CD4-positive, alpha-beta memory T cell (primary cell): ENCODE measurements at regions not wholly inside any gene's neighbourhood (a gene's known extent, or its start where the extent isn't known, plus 50 kb on each side); places are given as distances from the start of the nearest gene placed in this dataset.

Experiments used
- CTCF ChIA-PET: fragments of 350-600 bp; sonication (Branson Sonifier 250); formaldehyde crosslinking; loops from one replicate; lab custom pipeline; 2021; ENCODE audit warnings: inconsistent platforms; ENCODE audit not compliant: partially characterized antibody; lab: Charles Lee
- POLR2A ChIA-PET: fragments of 350-600 bp; sonication (Branson Sonifier 250); formaldehyde crosslinking; loops from one replicate; lab custom pipeline; 2021; ENCODE audit not compliant: partially characterized antibody; lab: Charles Lee
- DNase-seq, 5 donors: peaks; one replicate each; pipeline versions ENCODE4 v3.0.0 to v3.0.0-alpha.2; 2020 to 2022; ENCODE audit warnings: mixed read lengths in 1 of 5
- H3K27ac ChIP-seq: one replicate; pipeline ENCODE4 v1.7.0; 2013; ENCODE audit warnings: low read depth, low read length
- H3K27me3 ChIP-seq: 2 replicates; pipeline ENCODE4 v1.7.0; 2013; ENCODE audit warnings: mild to moderate bottlenecking, low read length, moderate library complexity; ENCODE audit not compliant: insufficient read depth
- H3K36me3 ChIP-seq: 2 replicates; pipeline ENCODE4 v1.7.0; 2013; ENCODE audit warnings: mild to moderate bottlenecking, low read length, moderate library complexity; ENCODE audit not compliant: insufficient read depth
- H3K4me1 ChIP-seq: 2 replicates; pipeline ENCODE4 v1.7.0; 2013; ENCODE audit warnings: mild to moderate bottlenecking, low read length, moderate library complexity; ENCODE audit not compliant: insufficient read depth
- H3K4me3 ChIP-seq, 2 donors: one replicate each; pipeline ENCODE4 v1.7.0; 2013; ENCODE audit warnings: low read length in 2 of 2, mild to moderate bottlenecking in 1 of 2
- H3K9me3 ChIP-seq, 2 donors: one replicate each; pipeline ENCODE4 v1.7.0; 2013; ENCODE audit warnings: low read length in 2 of 2, control low read depth in 1 of 2; ENCODE audit not compliant: control insufficient read depth in 1 of 2
- H3K27ac Mint-ChIP-seq, 7 donors: one replicate each; pipeline ENCODE4 v1.8.0; 2020 to 2021; ENCODE audit warnings: mixed read lengths in 7 of 7, mild to moderate bottlenecking in 6 of 7, inconsistent platforms in 3 of 7, moderate library complexity in 3 of 7
- H3K27me3 Mint-ChIP-seq, 2 donors: one replicate each; pipeline ENCODE4 v1.8.0; 2020 to 2021; ENCODE audit warnings: mixed read lengths in 2 of 2
- H3K36me3 Mint-ChIP-seq, 2 donors: one replicate each; pipeline ENCODE4 v1.8.0; 2020 to 2021; ENCODE audit warnings: mixed read lengths in 2 of 2, inconsistent platforms in 1 of 2, mild to moderate bottlenecking in 1 of 2
- H3K4me1 Mint-ChIP-seq, 4 donors: one replicate each; pipeline ENCODE4 v1.8.0; 2020 to 2021; ENCODE audit warnings: mixed read lengths in 4 of 4, mild to moderate bottlenecking in 1 of 4
- H3K4me3 Mint-ChIP-seq, 8 donors: one replicate each; pipeline ENCODE4 v1.8.0; 2020 to 2021; ENCODE audit warnings: mixed read lengths in 8 of 8, mild to moderate bottlenecking in 7 of 8, moderate library complexity in 6 of 8, inconsistent platforms in 3 of 8
- H3K9me3 Mint-ChIP-seq, 8 donors: one replicate each; pipeline ENCODE4 v1.8.0; 2020 to 2021; ENCODE audit warnings: mixed read lengths in 8 of 8, mild to moderate bottlenecking in 5 of 8, inconsistent platforms in 3 of 8, moderate library complexity in 1 of 8
- intact Hi-C: fragments of 100-400 bp; cut with micrococcal nuclease; formaldehyde crosslinking; loops from one replicate; pipeline ENCODE4 v1.15.1; 2023

DNA sequence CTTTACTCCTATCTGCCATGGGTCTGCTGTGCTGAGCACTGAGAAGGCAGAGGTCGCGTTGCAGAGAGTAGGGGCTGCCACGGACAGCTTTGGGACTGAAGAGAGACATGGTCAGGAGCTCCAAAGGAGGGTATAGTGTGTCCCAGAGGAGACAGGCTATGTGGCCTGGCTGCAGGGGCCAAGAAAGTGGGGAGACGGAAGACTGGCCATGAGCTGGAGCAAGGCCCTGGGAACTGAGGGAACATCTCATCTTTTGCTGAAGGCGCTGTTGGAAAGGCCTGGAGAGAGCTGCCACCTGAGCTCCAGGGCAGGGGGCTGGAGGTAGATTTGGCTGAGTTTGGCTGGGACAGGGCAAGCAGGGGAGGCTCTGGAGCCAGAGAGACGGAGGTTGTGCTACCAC lies 55.8 kb upstream of the AJAP1 start:
- peaks cover 3 to 5% of the 10 kb centered on the region in 2 donors for H3K27me3 Mint-ChIP-seq

DNA sequence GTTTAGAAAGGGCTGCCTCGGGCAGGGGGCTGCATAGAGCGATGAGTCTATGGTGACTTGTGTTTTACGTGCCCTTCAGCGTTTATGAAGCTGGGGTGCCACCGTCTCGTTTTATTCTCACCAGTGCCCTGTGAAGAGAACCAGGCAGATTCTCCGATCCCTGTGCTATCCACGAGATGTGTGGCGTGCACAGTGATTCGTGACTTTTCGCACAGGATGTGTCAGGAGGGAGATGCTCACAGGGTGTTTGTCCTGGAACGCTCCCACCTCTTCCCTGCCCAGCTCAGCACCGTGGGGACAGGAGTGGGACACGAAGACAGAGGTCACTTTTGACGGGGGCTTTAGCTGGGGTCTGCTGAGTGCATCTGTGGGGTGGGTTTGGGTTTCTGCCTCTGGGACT lies 54.9 kb upstream of the AJAP1 start:
- Mint-ChIP-seq H3K4me3 (no peak overlapping the region), H3K27ac (no peak overlapping the region), H3K9me3 (peaks cover 0 to 5% (median 0%) of the 10 kb centered on the region in 8 donors), H3K36me3 (no peaks in the 10 kb centered on the region), H3K4me1 (peaks cover 0 to 2% (median under 1%) of the 10 kb centered on the region in 4 donors), H3K27me3 (peaks cover 4 to 11% of the 10 kb centered on the region in 2 donors)
- Histone ChIP-seq H3K36me3 (no peaks in the 10 kb centered on the region), H3K27ac (no peak overlapping the region), H3K4me3 (no peak overlapping the region), H3K27me3 (no peaks in the 10 kb centered on the region), H3K4me1 (no peaks in the 10 kb centered on the region), H3K9me3 (no peaks in the 10 kb centered on the region)
- ChIA-PET POLR2A (no interaction called here), CTCF (no interaction called here)
- DNase-seq, result no peak
- intact Hi-C loops, result no loop called here

More for the DNA sequence above, 55.8 kb upstream of the AJAP1 start:
- Mint-ChIP-seq H3K36me3 (no peaks in the 10 kb centered on the region), H3K4me3 (no peak overlapping the region), H3K27ac (no peak overlapping the region), H3K4me1 (peaks cover 0 to 2% (median under 1%) of the 10 kb centered on the region in 4 donors), H3K9me3 (peaks cover 0 to 5% (median 0%) of the 10 kb centered on the region in 8 donors)
- CTCF ChIA-PET, result no interaction called here
- intact Hi-C loops, result no loop called here
- no peaks in the 10 kb centered on the region for H3K9me3 ChIP-seq
- DNase-seq, result no peak
- POLR2A ChIA-PET, result no interaction called here
- no peaks in the 10 kb centered on the region for H3K4me1 ChIP-seq
- no peaks in the 10 kb centered on the region for H3K36me3 ChIP-seq
- no peak overlapping the region for H3K27ac ChIP-seq
- no peaks in the 10 kb centered on the region for H3K27me3 ChIP-seq
- no peak overlapping the region for H3K4me3 ChIP-seq

DNA sequence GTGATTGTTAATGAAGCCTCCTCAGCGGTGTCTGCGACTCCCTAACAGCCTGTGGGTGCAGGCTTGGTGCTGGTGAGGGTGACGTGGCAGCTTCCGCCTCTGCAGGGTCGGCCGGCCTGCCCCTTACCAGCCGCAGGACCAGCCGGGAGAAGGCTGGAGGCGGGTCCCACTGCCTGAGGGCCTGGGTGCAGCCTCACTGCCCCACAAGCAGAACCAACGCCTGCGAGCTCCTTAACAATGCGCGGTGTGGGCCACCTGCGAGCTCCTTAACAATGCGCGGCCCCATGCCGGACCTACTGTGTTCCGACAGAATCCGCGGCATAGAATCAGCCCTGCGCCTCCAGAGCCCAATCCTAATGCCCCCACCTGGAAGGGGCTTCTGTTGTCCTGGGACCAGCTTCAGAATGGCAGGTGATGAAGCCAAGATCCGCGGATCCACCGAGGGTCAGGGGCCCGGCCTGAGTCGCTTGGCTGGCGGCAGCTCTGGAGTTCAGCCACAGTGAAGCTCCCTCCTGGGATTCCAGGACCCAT lies 54.4 kb upstream of the AJAP1 start:
- CTCF ChIA-PET, result no interaction called here
- H3K9me3 ChIP-seq, result no peaks in the 10 kb centered on the region
- H3K27me3 ChIP-seq, result no peaks in the 10 kb centered on the region
- Mint-ChIP-seq H3K27me3 (peaks cover 4 to 11% of the 10 kb centered on the region in 2 donors), H3K27ac (no peak overlapping the region), H3K36me3 (no peaks in the 10 kb centered on the region), H3K4me3 (no peak overlapping the region), H3K4me1 (peaks cover 0 to 2% (median under 1%) of the 10 kb centered on the region in 4 donors), H3K9me3 (peaks cover 0 to 5% (median 0%) of the 10 kb centered on the region in 8 donors)
- no peaks in the 10 kb centered on the region for H3K36me3 ChIP-seq
- H3K4me3 ChIP-seq, result no peak overlapping the region
- POLR2A ChIA-PET, result no interaction called here
- intact Hi-C loops, result no loop called here
- no peak overlapping the region for H3K27ac ChIP-seq
- DNase-seq, result no peak
- no peaks in the 10 kb centered on the region for H3K4me1 ChIP-seq

DNA sequence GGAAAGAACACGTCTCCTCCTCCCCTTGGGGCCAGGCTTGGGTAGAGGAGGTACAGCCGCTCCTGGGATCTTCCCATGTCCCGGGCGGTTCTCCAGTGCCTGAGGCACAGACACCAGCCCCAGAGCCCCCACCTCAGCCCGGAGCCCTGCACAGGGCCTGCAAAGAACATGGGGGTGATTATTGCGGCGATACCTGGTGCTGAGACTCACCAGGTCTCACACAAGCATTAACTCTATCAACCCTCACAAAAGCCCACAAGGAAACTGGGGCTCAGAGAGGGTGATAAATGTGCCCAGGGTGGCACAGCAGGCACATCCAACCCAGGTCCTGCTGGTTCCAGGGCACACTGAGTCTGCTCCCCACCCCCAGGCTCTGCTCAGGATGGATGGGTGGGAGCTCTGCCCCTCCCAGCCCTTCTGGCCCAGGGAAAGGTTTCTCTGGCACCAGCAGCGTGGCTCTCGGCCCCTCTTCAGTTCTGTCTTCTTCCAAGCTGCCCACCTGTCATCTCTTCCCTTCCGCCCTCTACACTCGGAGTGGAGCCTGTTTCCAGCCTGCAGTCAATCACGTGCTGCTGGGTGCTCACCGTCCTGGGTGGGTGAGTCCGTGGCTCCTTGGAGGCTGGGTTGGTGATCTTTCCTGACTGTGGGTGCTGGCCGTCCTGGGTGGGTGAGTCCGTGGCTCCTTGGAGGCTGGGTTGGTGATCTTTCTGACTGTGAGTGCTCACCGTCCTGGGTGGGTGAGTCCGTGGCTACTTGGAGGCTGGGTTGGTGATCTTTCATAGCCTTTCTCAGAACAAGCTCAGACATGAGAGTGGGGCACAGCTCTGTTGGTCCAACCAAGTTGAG lies 53.6 kb upstream of the AJAP1 start:
- Mint-ChIP-seq H3K27ac (no peak overlapping the region), H3K9me3 (peaks cover 0 to 5% (median 0%) of the 10 kb centered on the region in 8 donors), H3K4me3 (no peak overlapping the region), H3K36me3 (no peaks in the 10 kb centered on the region), H3K27me3 (peaks cover 8 to 14% of the 10 kb centered on the region in 2 donors), H3K4me1 (peaks cover 0 to 2% (median under 1%) of the 10 kb centered on the region in 4 donors)
- ChIA-PET POLR2A (no interaction called here), CTCF (no interaction called here)
- Histone ChIP-seq H3K27me3 (no peaks in the 10 kb centered on the region), H3K4me3 (no peak overlapping the region), H3K4me1 (no peaks in the 10 kb centered on the region), H3K9me3 (no peaks in the 10 kb centered on the region), H3K36me3 (no peaks in the 10 kb centered on the region), H3K27ac (no peak overlapping the region)
- DNase-seq, result no peak
- intact Hi-C loops, result no loop called here

DNA sequence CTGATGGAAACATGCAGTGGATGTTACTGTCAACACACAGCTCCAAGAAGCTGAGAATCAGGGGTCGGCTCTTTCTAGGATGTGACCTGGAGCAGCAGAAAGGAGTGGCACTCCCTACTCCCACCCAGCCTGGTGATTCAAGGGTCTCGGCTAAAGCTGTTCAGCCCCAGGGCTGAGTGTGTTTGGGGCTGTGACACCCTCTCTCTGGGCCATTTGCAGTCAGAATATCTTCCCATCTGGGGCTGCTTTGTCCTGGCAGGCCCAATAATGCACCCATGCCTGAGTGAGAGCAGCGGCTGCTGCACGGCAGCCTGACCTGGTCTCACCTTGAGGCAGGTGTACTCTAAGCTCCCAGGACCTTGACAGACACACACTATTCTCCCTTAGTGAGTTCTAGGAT lies 52.5 kb upstream of the AJAP1 start:
- no peaks in the 10 kb centered on the region for H3K9me3 ChIP-seq
- peaks cover 18 to 20% of the 10 kb centered on the region in 2 donors for H3K27me3 Mint-ChIP-seq
- H3K27ac Mint-ChIP-seq, result no peak overlapping the region
- ChIA-PET POLR2A (no interaction called here), CTCF (no interaction called here)
- no peaks in the 10 kb centered on the region for H3K36me3 ChIP-seq
- H3K4me3 ChIP-seq, result no peak overlapping the region
- H3K9me3 Mint-ChIP-seq, result peaks cover 0 to 5% (median 0%) of the 10 kb centered on the region in 8 donors
- H3K36me3 Mint-ChIP-seq, result no peaks in the 10 kb centered on the region
- H3K4me1 Mint-ChIP-seq, result peaks cover 0 to 2% (median under 1%) of the 10 kb centered on the region in 4 donors
- H3K4me3 Mint-ChIP-seq, result no peak overlapping the region
- no peak overlapping the region for H3K27ac ChIP-seq
- H3K27me3 ChIP-seq, result no peaks in the 10 kb centered on the region
- DNase-seq, result no peak
- intact Hi-C loops, result no loop called here
- no peaks in the 10 kb centered on the region for H3K4me1 ChIP-seq

DNA sequence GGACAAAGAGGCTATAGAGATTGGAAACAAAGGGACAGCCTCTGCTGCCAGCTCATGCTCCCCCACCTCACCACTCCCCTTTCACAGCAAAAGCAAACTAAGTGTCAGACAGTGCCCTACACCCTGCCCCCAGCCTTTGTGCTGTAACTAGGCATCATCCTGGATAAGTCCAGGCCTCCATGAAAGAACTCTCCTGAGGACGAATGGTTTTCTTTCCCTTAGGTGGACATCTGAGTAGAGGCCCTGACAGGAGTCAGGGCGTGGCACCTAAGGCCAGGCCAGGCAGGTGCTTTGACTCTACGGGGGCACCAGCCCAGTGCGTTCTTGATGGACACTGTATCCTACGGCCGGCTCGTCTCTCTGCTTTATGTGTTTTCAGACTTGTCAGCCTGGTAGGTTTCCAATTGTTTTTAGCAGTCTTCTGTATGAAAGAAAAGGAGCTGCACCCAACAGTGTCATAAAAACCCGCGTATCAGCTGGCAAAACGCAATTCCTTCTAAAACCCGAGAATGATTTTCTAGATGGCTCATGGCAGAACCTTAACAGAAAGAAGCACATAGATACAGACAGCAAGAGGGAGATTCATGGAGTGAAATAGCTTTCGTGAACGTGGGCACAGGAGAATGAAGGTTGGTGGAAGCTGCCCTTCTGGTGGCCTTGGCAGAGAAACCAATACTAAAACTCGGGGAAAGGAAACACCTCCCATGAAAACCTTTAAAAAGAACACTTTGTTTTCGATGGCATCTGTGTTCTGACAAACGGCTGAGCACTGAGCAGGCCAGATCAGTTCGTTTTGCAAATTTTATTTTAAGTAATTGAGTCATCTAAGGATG lies 51.7 kb upstream of the AJAP1 start:
- intact Hi-C loops, result no loop called here
- DNase-seq, result no peak
- peaks cover 19 to 20% of the 10 kb centered on the region in 2 donors for H3K27me3 Mint-ChIP-seq
- H3K27ac ChIP-seq, result no peak overlapping the region
- H3K4me1 Mint-ChIP-seq, result peaks cover 0 to 2% (median under 1%) of the 10 kb centered on the region in 4 donors
- H3K36me3 ChIP-seq, result no peaks in the 10 kb centered on the region
- no peak overlapping the region for H3K4me3 ChIP-seq
- H3K27me3 ChIP-seq, result no peaks in the 10 kb centered on the region
- no peak overlapping the region for H3K4me3 Mint-ChIP-seq
- H3K4me1 ChIP-seq, result no peaks in the 10 kb centered on the region
- H3K27ac Mint-ChIP-seq, result no peak overlapping the region
- CTCF ChIA-PET, result no interaction called here
- peaks cover 0 to 3% (median 0%) of the 10 kb centered on the region in 8 donors for H3K9me3 Mint-ChIP-seq
- no peaks in the 10 kb centered on the region for H3K36me3 Mint-ChIP-seq
- H3K9me3 ChIP-seq, result no peaks in the 10 kb centered on the region
- POLR2A ChIA-PET, result no interaction called here
